NT2/D1 (cell line): ENCODE measurements at regions not wholly inside any gene's neighbourhood (a gene's known extent, or its start where the extent isn't known, plus 50 kb on each side); places are given as distances from the start of the nearest gene placed in this dataset.

Experiments
- DNase-seq: peaks from one replicate; pipeline ENCODE4 v3.0.0-alpha.2; 2011; ENCODE audit warnings: low read depth, low spot score
- H3K27me3 ChIP-seq: 2 replicates; pipeline ENCODE4 v1.6.0; 2011; ENCODE audit warnings: mild to moderate bottlenecking; ENCODE audit not compliant: insufficient read length, insufficient read depth
- H3K36me3 ChIP-seq: 2 replicates; pipeline ENCODE4 v1.6.1; 2011; ENCODE audit warnings: mild to moderate bottlenecking, low read length, mixed read lengths; ENCODE audit not compliant: insufficient read depth, insufficient read length
- H3K4me1 ChIP-seq: 2 replicates; pipeline ENCODE4 v1.5.1; 2011; ENCODE audit not compliant: insufficient read depth, insufficient read length
- H3K4me3 ChIP-seq: 2 replicates; pipeline ENCODE4 v1.5.1; 2011; ENCODE audit warnings: low read depth; ENCODE audit not compliant: insufficient read length
- H3K9ac ChIP-seq: 2 replicates; pipeline ENCODE4 v1.6.0; 2011; ENCODE audit warnings: low read depth; ENCODE audit not compliant: insufficient read length
- H3K9me3 ChIP-seq: 2 replicates; pipeline ENCODE4 v1.5.1; 2011; ENCODE audit warnings: mild to moderate bottlenecking, low read length; ENCODE audit not compliant: insufficient read depth
- SUZ12 ChIP-seq: IDR thresholded peaks from 2 replicates; pipeline ENCODE4 v1.6.1; 2011; ENCODE audit not compliant: insufficient read length, insufficient read depth; ENCODE audit errors: extremely low read depth
- YY1 ChIP-seq: IDR thresholded peaks from 2 replicates; pipeline ENCODE4 v1.6.1; 2011; ENCODE audit not compliant: insufficient read length, insufficient read depth
- ZNF274 ChIP-seq: IDR thresholded peaks from 2 replicates; pipeline ENCODE4 v1.6.1; 2011; ENCODE audit warnings: mild to moderate bottlenecking, low read depth, low read length

DNA sequence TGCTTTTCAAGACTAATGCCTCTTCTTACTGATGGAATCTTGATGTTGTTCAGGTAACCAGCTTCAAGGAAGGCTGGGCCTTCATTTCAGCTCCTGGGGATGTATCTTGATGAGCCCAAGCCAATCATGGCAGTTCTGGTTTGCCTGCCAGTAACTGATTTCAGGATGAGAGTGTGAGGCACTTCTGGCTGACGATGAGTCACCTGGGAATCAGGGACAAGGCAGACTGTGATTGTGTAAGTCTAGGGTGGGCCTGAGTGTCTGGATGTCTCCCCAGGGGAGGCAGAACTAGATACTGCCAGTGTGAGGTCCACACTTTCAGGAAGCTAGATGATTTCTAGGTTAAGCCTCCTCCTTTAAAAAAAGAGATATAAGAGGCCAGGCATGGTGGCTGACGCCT is 77.3 kb upstream of the KL start:
- Histone ChIP-seq H3K9ac (no peak overlapping the region), H3K36me3 (no peaks in the 10 kb centered on the region), H3K4me1 (no peaks in the 10 kb centered on the region), H3K27me3 (no peaks in the 10 kb centered on the region), H3K9me3 (peaks cover 4% of the 10 kb centered on the region; the same call in 1 of the 2 replicates), H3K4me3 (no peak overlapping the region)
- DNase-seq, result no peak
- TF ChIP-seq ZNF274 (no peak), SUZ12 (no peak), YY1 (no peak)

- peaks cover 4% of the 10 kb centered on the region; the same call in 1 of the 2 replicates for H3K9me3 ChIP-seq
Observed at GRCh38 chr13:32940601-32941000, 75.6 kb upstream of the KL start.

DNA sequence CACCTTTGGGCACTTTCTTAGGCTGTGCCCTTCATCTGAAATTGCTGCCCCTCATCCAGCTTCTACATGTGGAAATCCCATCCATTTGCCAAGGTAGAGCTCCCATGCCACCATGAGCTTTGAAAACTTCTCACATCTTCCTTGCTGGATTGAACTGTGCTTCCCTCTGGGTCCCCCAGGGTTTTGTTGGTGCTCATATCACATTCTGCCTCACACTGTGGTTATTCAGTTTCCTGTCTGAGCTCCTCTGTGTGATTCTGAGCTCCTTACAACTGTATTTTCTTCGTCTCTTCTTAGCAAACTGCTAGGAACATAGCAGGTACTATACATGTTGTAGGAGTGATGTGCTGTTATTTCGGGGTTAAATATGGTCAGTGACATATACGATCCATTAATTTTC is 74.9 kb upstream of the KL start:
- TF ChIP-seq ZNF274 (no peak), YY1 (no peak), SUZ12 (no peak)
- DNase-seq, result no peak

More at GRCh38 chr13:32940601-32941000, 75.6 kb upstream of the KL start:
- no peaks in the 10 kb centered on the region for H3K36me3 ChIP-seq
- H3K4me1 ChIP-seq, result no peaks in the 10 kb centered on the region
- H3K9ac ChIP-seq, result no peak overlapping the region
- DNase-seq, result no peak
- no peak overlapping the region for H3K4me3 ChIP-seq
- no peak for TF ChIP-seq YY1
- TF ChIP-seq SUZ12, result no peak
- TF ChIP-seq ZNF274, result no peak
- H3K27me3 ChIP-seq, result no peaks in the 10 kb centered on the region

GRCh38 chr13:32946558-32946957 is 69.7 kb upstream of the KL start:
- H3K36me3 ChIP-seq, result no peaks in the 10 kb centered on the region
- H3K9ac ChIP-seq, result no peak overlapping the region
- no peak overlapping the region for H3K4me3 ChIP-seq
- H3K9me3 ChIP-seq, result no peaks in the 10 kb centered on the region
- DNase-seq, result no peak
- H3K4me1 ChIP-seq, result no peaks in the 10 kb centered on the region
- no peak for TF ChIP-seq ZNF274
- TF ChIP-seq YY1, result no peak
- no peak for TF ChIP-seq SUZ12
- H3K27me3 ChIP-seq, result no peaks in the 10 kb centered on the region

More for the DNA sequence above, 74.9 kb upstream of the KL start:
- peaks cover 4% of the 10 kb centered on the region; the same call in 1 of the 2 replicates for H3K9me3 ChIP-seq
- H3K27me3 ChIP-seq, result no peaks in the 10 kb centered on the region
- no peaks in the 10 kb centered on the region for H3K36me3 ChIP-seq
- no peak overlapping the region for H3K4me3 ChIP-seq
- H3K9ac ChIP-seq, result no peak overlapping the region
- no peaks in the 10 kb centered on the region for H3K4me1 ChIP-seq

GRCh38 chr13:32947411-32948276 is 68.6 kb upstream of the KL start:
- Histone ChIP-seq H3K9ac (no peak overlapping the region), H3K4me3 (no peak overlapping the region), H3K4me1 (no peaks in the 10 kb centered on the region), H3K27me3 (no peaks in the 10 kb centered on the region), H3K9me3 (no peaks in the 10 kb centered on the region), H3K36me3 (no peaks in the 10 kb centered on the region)
- TF ChIP-seq SUZ12, result no peak
- TF ChIP-seq ZNF274, result no peak
- TF ChIP-seq YY1, result no peak
- DNase-seq, result no peak

DNA sequence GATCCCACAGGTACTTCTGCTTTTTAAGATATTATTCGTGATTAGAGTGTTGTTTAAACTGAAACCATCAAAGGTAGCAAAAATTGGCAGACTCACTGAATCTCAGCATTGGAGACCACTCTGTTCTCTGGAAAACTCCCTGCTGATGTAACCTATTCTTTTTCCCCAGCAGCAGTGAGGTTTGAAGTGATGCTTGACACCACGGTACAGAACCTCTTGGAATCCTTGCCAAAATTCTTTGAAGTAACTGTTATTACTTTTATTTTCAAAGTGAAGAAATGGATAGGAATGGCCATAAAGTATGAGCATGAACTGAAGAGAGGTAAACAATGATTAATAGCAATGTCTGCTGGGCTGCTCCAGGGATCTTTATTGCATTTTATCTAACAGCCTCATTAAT is 66.4 kb upstream of the KL start:
- Histone ChIP-seq H3K36me3 (no peaks in the 10 kb centered on the region), H3K4me3 (no peak overlapping the region), H3K9ac (no peak overlapping the region), H3K4me1 (no peaks in the 10 kb centered on the region), H3K27me3 (no peaks in the 10 kb centered on the region), H3K9me3 (no peaks in the 10 kb centered on the region)
- TF ChIP-seq ZNF274 (no peak), SUZ12 (no peak), YY1 (no peak)
- no peak for DNase-seq

DNA sequence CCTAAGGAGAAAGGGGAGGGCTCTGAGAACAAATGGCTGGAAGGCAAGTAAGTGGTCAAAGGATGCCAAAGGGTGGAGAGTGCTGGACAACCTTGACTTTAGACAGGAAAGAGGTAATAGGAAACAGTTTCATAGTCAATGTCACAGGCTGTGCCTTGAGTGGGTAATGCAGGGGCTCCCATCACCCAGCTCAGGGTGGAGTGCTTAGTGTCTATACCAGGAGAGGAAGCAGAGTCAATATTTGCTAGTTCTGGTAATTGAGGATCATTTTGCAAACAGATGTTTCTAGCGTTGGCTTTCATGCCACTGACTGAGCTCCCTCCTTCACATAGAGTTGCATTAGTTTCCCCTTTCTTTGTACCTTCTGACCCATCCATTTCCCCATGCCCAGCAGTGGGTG is 64.6 kb upstream of the KL start:
- no peak for DNase-seq
- H3K9me3 ChIP-seq, result no peaks in the 10 kb centered on the region
- no peaks in the 10 kb centered on the region for H3K36me3 ChIP-seq
- H3K9ac ChIP-seq, result no peak overlapping the region
- H3K4me1 ChIP-seq, result no peaks in the 10 kb centered on the region
- H3K4me3 ChIP-seq, result no peak overlapping the region
- TF ChIP-seq ZNF274, result no peak
- no peak for TF ChIP-seq YY1
- TF ChIP-seq SUZ12, result no peak
- H3K27me3 ChIP-seq, result no peaks in the 10 kb centered on the region
